Mammary epithelial cell (primary cell): ENCODE measurements at regions not wholly inside any gene's neighbourhood (a gene's known extent, or its start where the extent isn't known, plus 50 kb on each side); places are given as distances from the start of the nearest gene placed in this dataset.

Source experiments
- EZH2 ChIP-seq: IDR thresholded peaks from 2 replicates; pipeline ENCODE4 v1.6.1; 2012; ENCODE audit warnings: low read length, inconsistent platforms, borderline replicate concordance
- TF ChIP-seq, protein P1 (sequence below), 2 donors: IDR thresholded peaks in 1 of 2; conservative IDR thresholded peaks in 1 of 2; 2 replicates each; pipeline ENCODE4 v1.5.1; 2011 to 2012; ENCODE audit warnings: inconsistent platforms in 2 of 2, low read length in 2 of 2, mild to moderate bottlenecking in 2 of 2, control low read depth in 1 of 2, low read depth in 1 of 2; ENCODE audit not compliant: insufficient read depth in 1 of 2; ENCODE audit errors: extremely low read depth in 1 of 2

DNA sequence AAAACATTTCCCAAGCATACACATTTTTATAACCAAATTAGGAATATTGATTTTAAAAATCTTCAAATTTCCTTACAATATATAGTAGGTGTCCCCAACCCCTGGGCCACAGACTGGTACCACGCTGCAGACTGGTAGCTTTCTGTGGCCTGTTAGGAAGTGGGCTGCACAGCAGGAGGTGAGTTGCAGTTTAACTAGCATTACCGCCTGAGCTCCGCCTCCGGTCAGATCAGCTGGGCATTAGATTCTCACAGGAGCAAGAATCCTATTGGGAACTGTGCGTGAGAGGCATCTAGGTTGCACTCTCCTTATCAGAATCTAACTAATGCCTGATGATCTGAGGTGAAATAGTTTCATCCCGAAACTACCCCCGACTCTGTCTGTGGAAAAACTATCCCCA lies 62.1 kb downstream of the ZWINT start:
- TF ChIP-seq, protein P1, sequence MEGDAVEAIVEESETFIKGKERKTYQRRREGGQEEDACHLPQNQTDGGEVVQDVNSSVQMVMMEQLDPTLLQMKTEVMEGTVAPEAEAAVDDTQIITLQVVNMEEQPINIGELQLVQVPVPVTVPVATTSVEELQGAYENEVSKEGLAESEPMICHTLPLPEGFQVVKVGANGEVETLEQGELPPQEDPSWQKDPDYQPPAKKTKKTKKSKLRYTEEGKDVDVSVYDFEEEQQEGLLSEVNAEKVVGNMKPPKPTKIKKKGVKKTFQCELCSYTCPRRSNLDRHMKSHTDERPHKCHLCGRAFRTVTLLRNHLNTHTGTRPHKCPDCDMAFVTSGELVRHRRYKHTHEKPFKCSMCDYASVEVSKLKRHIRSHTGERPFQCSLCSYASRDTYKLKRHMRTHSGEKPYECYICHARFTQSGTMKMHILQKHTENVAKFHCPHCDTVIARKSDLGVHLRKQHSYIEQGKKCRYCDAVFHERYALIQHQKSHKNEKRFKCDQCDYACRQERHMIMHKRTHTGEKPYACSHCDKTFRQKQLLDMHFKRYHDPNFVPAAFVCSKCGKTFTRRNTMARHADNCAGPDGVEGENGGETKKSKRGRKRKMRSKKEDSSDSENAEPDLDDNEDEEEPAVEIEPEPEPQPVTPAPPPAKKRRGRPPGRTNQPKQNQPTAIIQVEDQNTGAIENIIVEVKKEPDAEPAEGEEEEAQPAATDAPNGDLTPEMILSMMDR (conservative IDR thresholded peaks at IDR 0.05 in 1 of 2, IDR thresholded peaks at IDR 0.05 in 1 of 2; ENCODE audit: extremely low read depth in 1 of 2, insufficient read depth in 1 of 2, low read depth in 1 of 2, low read length in 2 of 2): no peak
- TF ChIP-seq EZH2: no peak
